Skin epidermis (tissue), 12 donors: ENCODE measurements at regions not wholly inside any gene's neighbourhood (a gene's known extent, or its start where the extent isn't known, plus 50 kb on each side); places are given as distances from the start of the nearest gene placed in this dataset.

Source experiments
- H3K27ac ChIP-seq, 21 experiments: fragments of 200-600 bp; sonication (generic) in 11 of 21; one replicate each; pipeline ENCODE4 v1.5.0; 2020; ENCODE audit warnings: mild to moderate bottlenecking in 3 of 21, inconsistent platforms in 2 of 21, moderate library complexity in 2 of 21
- H3K4me3 ChIP-seq, 7 experiments: fragments of 200-600 bp; sonication (generic) in 2 of 7; one replicate each; pipeline ENCODE4 v1.5.0; 2020; ENCODE audit warnings: inconsistent platforms in 2 of 7, mild to moderate bottlenecking in 2 of 7, moderate library complexity in 1 of 7

GRCh38 chr7:46168671-46169383 is 247.8 kb upstream of the IGFBP3 start:
- no peak overlapping the region for H3K4me3 ChIP-seq
- no peak overlapping the region for H3K27ac ChIP-seq

GRCh38 chr7:46168231-46168630 is 247.2 kb upstream of the IGFBP3 start:
- Histone ChIP-seq H3K4me3 (no peak overlapping the region), H3K27ac (no peak overlapping the region)

- Histone ChIP-seq H3K27ac (no peak overlapping the region), H3K4me3 (no peak overlapping the region)
These were observed 244.2 kb upstream of the IGFBP3 start for GRCh38 chr7:46165276-46165675.

GRCh38 chr7:46164629-46165028 is 243.6 kb upstream of the IGFBP3 start:
- no peak overlapping the region for H3K27ac ChIP-seq
- H3K4me3 ChIP-seq: no peak overlapping the region

- Histone ChIP-seq H3K4me3 (no peak overlapping the region), H3K27ac (no peak overlapping the region)
These were observed 242.2 kb upstream of the IGFBP3 start for GRCh38 chr7:46163246-46163645.

- no peak overlapping the region for H3K27ac ChIP-seq
- H3K4me3 ChIP-seq: no peak overlapping the region
These were observed 241.5 kb upstream of the IGFBP3 start for GRCh38 chr7:46162609-46163008.

- H3K4me3 ChIP-seq: no peak overlapping the region
- no peak overlapping the region for H3K27ac ChIP-seq
These were observed 239.8 kb upstream of the IGFBP3 start for GRCh38 chr7:46160861-46161260.

GRCh38 chr7:46157931-46158330 is 236.9 kb upstream of the IGFBP3 start:
- no peak overlapping the region for H3K4me3 ChIP-seq
- H3K27ac ChIP-seq: no peak overlapping the region

- H3K27ac ChIP-seq: no peak overlapping the region
- no peak overlapping the region for H3K4me3 ChIP-seq
These were observed 236.3 kb upstream of the IGFBP3 start for GRCh38 chr7:46157404-46157803.

- H3K27ac ChIP-seq: no peak overlapping the region
- no peak overlapping the region for H3K4me3 ChIP-seq
These were observed 235.8 kb upstream of the IGFBP3 start for GRCh38 chr7:46156853-46157252.

- Histone ChIP-seq H3K27ac (no peak overlapping the region), H3K4me3 (no peak overlapping the region)
These were observed 235.0 kb upstream of the IGFBP3 start for GRCh38 chr7:46156086-46156485.

GRCh38 chr7:46155367-46155766 is 234.3 kb upstream of the IGFBP3 start:
- Histone ChIP-seq H3K27ac (no peak overlapping the region), H3K4me3 (no peak overlapping the region)

GRCh38 chr7:46153951-46154787 is 233.1 kb upstream of the IGFBP3 start:
- Histone ChIP-seq H3K27ac (no peak overlapping the region), H3K4me3 (no peak overlapping the region)

- H3K4me3 ChIP-seq: no peak overlapping the region
- H3K27ac ChIP-seq: no peak overlapping the region
These were observed 232.5 kb upstream of the IGFBP3 start for GRCh38 chr7:46153583-46153950.

- no peak overlapping the region for H3K4me3 ChIP-seq
- no peak overlapping the region for H3K27ac ChIP-seq
These were observed 231.6 kb upstream of the IGFBP3 start for GRCh38 chr7:46152696-46153095.

GRCh38 chr7:46150721-46151120 is 229.6 kb upstream of the IGFBP3 start:
- Histone ChIP-seq H3K4me3 (no peak overlapping the region), H3K27ac (no peak overlapping the region)

GRCh38 chr7:46150202-46150601 is 229.1 kb upstream of the IGFBP3 start:
- H3K4me3 ChIP-seq: no peak overlapping the region
- no peak overlapping the region for H3K27ac ChIP-seq

GRCh38 chr7:46147871-46148270 is 226.8 kb upstream of the IGFBP3 start:
- H3K4me3 ChIP-seq: no peak overlapping the region

GRCh38 chr7:46146454-46147255 is 225.6 kb upstream of the IGFBP3 start:
- peak overlapping the region in 1 of 21 experiments; percentile 5 for H3K27ac ChIP-seq
- H3K4me3 ChIP-seq: no peak overlapping the region

More at GRCh38 chr7:46147871-46148270, 226.8 kb upstream of the IGFBP3 start:
- no peak overlapping the region for H3K27ac ChIP-seq

GRCh38 chr7:46145412-46145811 is 224.3 kb upstream of the IGFBP3 start:
- no peak overlapping the region for H3K27ac ChIP-seq

More at GRCh38 chr7:46145412-46145811, 224.3 kb upstream of the IGFBP3 start:
- no peak overlapping the region for H3K4me3 ChIP-seq
